Retinal pigment epithelial cell (primary cell): ENCODE measurements at regions not wholly inside any gene's neighbourhood (a gene's known extent, or its start where the extent isn't known, plus 50 kb on each side); places are given as distances from the start of the nearest gene placed in this dataset.
A peak's percentile ranks its signal among the peaks of the same experiment; 100 is the strongest.

Source experiments
- DNase-seq: peaks from one replicate; pipeline ENCODE4 v3.0.0-alpha.2; 2010; ENCODE audit warnings: low read depth
- H3K4me3 ChIP-seq: 2 replicates; pipeline ENCODE4 v1.5.1; 2011; ENCODE audit warnings: mild to moderate bottlenecking, low read length, control low read depth, moderate library complexity
- TF ChIP-seq, protein P1 (sequence below): conservative IDR thresholded peaks from 2 replicates; pipeline ENCODE4 v1.5.1; 2011; ENCODE audit warnings: low read depth, low read length, control low read depth, inconsistent platforms

DNA sequence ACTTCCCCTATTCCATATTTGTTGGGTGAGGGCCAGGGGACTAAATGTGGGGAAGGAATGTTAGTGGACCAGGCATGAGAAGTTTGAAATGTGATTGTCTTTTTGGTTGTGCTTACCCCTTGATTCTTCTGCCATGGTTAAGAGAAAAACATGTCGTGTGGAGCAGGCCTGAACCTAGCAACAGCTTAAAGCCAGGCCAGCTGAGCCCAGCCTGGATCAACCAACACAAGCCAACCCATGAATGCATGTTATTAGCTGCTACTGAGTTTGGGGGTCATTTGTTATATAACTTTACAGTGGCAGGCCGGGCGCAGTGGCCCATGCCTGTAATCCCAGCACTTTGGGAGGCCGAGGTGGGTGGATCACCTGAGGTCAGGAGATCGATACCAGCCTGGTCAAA, 52.4 kb upstream of the TRIO start:
- DNase-seq: no peak
- no peak overlapping the region for H3K4me3 ChIP-seq
- TF ChIP-seq, protein P1, sequence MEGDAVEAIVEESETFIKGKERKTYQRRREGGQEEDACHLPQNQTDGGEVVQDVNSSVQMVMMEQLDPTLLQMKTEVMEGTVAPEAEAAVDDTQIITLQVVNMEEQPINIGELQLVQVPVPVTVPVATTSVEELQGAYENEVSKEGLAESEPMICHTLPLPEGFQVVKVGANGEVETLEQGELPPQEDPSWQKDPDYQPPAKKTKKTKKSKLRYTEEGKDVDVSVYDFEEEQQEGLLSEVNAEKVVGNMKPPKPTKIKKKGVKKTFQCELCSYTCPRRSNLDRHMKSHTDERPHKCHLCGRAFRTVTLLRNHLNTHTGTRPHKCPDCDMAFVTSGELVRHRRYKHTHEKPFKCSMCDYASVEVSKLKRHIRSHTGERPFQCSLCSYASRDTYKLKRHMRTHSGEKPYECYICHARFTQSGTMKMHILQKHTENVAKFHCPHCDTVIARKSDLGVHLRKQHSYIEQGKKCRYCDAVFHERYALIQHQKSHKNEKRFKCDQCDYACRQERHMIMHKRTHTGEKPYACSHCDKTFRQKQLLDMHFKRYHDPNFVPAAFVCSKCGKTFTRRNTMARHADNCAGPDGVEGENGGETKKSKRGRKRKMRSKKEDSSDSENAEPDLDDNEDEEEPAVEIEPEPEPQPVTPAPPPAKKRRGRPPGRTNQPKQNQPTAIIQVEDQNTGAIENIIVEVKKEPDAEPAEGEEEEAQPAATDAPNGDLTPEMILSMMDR: no peak

DNA sequence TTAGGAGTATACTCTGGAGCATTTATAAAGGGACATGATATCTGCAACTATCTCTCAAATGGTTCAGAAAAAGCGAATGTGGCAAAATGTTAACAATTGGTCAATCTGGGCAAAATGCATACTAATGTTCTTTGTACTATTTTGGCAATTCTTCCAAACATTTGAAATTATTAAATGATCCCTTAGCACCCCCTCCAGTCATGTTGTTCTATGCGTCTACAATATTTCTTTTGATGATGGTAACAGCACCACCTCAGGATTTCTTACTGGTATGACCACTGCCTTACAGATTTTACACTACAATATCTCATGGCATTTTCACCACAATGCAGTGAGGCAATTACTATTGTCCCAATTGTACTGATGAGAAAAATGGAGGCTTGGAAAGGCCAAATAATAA, 52.9 kb upstream of the TRIO start:
- TF ChIP-seq, protein P1: no peak
- H3K4me3 ChIP-seq: no peak overlapping the region
- no peak for DNase-seq

DNA sequence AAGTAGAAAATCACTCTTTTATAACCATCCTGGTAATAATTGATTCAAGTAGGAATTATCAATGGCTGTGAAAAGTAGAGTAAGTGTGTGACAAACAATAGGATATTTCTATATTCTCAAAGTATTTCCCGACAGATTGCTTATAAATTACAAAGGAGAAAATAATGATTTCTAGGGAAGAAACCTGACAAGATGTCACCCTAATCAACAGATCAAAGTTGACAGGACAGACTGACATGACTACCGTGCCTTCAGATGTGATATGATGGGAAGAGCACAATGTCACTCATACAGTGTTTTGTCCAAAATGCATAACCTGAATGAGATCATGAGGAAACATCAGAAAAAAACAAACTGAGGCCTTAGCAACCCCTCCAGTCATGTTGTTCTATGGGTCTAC, 53.9 kb upstream of the TRIO start:
- TF ChIP-seq, protein P1: no peak
- DNase-seq: no peak
- H3K4me3 ChIP-seq: no peak overlapping the region

DNA sequence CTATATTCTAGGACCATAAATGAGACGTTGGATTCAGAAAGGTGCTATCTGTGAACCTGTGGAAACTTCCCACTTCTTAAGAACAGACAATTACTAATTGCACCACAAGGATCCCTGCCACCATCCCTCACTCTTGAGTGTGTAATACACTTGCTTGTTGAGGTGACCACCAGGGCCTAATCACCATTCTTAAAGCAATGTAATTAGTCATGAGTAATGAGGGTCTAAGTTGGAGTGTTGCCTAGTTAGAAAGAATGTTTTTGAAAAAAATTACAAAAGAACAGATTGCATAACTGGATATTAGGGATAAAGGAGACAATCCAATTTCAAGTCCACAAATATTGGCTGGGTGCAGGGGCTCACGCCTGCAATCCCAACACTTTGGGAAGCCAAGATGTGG, 56.9 kb upstream of the TRIO start:
- no peak overlapping the region for H3K4me3 ChIP-seq
- TF ChIP-seq, protein P1: no peak
- DNase-seq: peak; percentile 30

DNA sequence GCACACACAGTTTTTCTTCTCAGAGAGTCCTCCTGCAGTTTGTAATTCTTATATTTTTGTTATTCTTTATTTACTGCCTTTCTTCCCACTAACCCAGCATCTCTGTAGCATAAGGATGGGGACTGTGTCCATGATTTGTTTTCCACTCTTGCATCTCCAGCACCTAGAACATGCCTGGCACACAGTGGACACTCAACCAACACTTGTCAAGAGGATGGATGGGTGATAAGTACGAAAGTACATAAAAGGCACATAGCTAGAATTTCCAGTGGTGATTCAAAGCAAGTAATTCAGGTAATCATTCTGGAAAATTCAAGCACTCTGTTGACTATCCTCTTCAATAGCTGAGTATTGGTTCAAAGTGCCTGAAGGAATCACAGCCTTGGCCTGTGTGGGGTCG, 60.2 kb upstream of the TRIO start:
- H3K4me3 ChIP-seq: no peak overlapping the region
- TF ChIP-seq, protein P1: no peak
- no peak for DNase-seq

DNA sequence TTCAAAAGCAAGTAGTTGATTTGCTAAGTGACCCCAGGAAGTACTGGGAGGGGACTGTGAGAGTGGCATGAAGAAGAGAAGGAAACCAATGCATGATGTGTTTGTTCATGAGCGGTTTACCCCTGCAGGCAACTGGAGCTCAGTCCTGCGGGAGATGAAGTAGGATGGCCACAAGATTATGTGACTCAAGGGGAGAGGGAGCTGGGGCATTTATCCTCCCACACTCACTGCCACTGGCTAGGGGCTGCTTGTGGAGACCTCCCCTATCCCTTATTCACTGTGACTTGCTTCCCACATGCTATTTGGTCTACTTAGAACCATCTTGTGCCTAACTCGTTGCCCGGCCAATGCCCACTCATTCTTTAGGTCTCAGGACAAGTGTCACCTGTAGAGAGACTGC, 60.6 kb upstream of the TRIO start:
- no peak for DNase-seq

DNA sequence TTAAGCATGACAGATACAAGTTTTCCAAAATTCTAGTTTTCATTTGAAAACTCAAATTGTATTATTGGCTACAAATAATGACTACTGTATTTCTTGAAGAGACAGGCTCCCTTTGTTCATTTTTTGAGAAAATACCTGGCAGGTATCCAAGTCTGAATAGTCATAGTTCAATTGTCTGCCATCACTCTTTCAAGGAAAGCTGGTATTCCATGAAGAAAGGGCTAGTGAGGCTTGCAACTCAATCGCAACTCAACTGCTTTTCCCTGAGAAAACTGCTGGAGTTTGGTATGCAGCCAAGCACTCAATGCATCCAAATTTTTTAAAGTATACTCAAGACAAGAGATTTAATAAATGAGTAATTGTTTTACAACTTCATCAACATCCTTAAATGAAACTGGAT, 61.4 kb upstream of the TRIO start:
- TF ChIP-seq, protein P1: no peak
- no peak overlapping the region for H3K4me3 ChIP-seq
- DNase-seq: peak; percentile 3

More for the DNA sequence above, 60.6 kb upstream of the TRIO start:
- TF ChIP-seq, protein P1: no peak
- no peak overlapping the region for H3K4me3 ChIP-seq
